ENCODE measurements at regions not wholly inside any gene's neighbourhood (a gene's known extent, or its start where the extent isn't known, plus 50 kb on each side); places are given as distances from the start of the nearest gene placed in this dataset.
"Not testable (repeated sequence)": the region's sequence is repeated elsewhere in the genome, so short reads cannot be mapped to it uniquely, and the experiment has no call there.

GRCh38 chr12:93079271-93079670, 150.2 kb upstream of the EEA1 start:
- DNase-seq (no peak), ATAC-seq (no peak)
- H3K4me3 Mint-ChIP-seq = no peak overlapping the region
- H3K27me3 Mint-ChIP-seq = no peaks in the 10 kb centered on the region
- H3K27ac Mint-ChIP-seq = no peak overlapping the region
- H3K4me1 Mint-ChIP-seq = no peaks in the 10 kb centered on the region
- H3K9me3 Mint-ChIP-seq = no peaks in the 10 kb centered on the region

GRCh38 chr12:93079976-93080375, 150.9 kb upstream of the EEA1 start:
- no peak for DNase-seq
- H3K4me3 Mint-ChIP-seq = no peak overlapping the region
- H3K4me1 Mint-ChIP-seq = no peaks in the 10 kb centered on the region
- ATAC-seq = no peak
- no peaks in the 10 kb centered on the region for H3K27me3 Mint-ChIP-seq
- peaks cover 0 to 1% of the 10 kb centered on the region in 2 donors for H3K9me3 Mint-ChIP-seq
- peak overlapping the region in 1 of 2 donors; percentile 83 for H3K27ac Mint-ChIP-seq

DNA sequence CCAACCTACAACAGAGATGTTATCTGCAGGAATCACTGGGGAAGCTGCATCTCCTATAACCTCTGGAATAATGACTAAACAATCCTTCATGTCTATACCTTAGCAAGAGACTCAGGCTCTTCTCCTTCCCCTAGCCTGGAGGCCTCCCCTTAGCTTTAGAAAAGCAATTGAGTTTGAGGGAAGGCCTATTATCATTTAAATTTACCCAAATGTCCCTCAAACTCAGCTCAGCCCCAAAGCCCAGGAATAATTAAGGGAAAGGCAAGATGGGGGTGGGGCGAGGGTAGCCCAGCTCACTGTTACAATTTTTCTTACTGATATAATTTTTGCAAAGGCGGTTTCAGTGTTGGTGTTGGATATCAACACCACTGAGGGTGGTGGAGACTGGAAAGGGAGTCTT, 151.4 kb upstream of the EEA1 start:
- Mint-ChIP-seq H3K27me3 (no peaks in the 10 kb centered on the region), H3K9me3 (peaks cover 0 to 6% of the 10 kb centered on the region in 2 donors), H3K4me3 (no peak overlapping the region), H3K4me1 (no peaks in the 10 kb centered on the region), H3K27ac (no peak overlapping the region)
- DNase-seq (no peak), ATAC-seq (no peak)

GRCh38 chr12:93080994-93081809, 152.1 kb upstream of the EEA1 start:
- H3K9me3 Mint-ChIP-seq = peaks cover 2 to 8% of the 10 kb centered on the region in 2 donors
- no peak for ATAC-seq
- DNase-seq = no peak
- no peak overlapping the region for H3K4me3 Mint-ChIP-seq
- H3K27me3 Mint-ChIP-seq = no peaks in the 10 kb centered on the region
- no peak overlapping the region for H3K27ac Mint-ChIP-seq
- H3K4me1 Mint-ChIP-seq = no peaks in the 10 kb centered on the region

DNA sequence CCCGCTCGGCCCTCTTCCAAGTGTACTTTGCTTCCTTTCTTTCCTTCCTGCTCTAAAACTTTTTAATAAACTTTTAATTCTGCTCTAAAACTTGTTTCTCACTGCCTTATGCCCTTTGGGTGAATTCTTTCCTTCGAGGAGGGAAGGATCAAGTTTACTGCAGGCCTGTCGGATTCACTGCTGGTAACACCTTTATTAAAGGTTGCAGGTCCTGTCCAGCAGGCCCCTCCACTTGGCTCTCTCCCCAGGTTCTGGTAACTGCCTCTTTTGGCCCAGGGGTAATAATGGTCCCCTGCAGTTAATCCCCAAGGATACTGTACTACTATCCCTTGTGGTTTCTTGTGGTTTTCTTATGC, 152.7 kb upstream of the EEA1 start:
- peaks cover 6 to 13% of the 10 kb centered on the region in 2 donors for H3K9me3 Mint-ChIP-seq
- DNase-seq (no peak), ATAC-seq (no peak)
- no peak overlapping the region for H3K4me3 Mint-ChIP-seq
- no peaks in the 10 kb centered on the region for H3K27me3 Mint-ChIP-seq
- no peaks in the 10 kb centered on the region for H3K4me1 Mint-ChIP-seq
- H3K27ac Mint-ChIP-seq = no peak overlapping the region

GRCh38 chr12:93085383-93086287, 156.5 kb upstream of the EEA1 start:
- DNase-seq = no peak
- H3K4me3 Mint-ChIP-seq = no peak overlapping the region
- no peaks in the 10 kb centered on the region for H3K27me3 Mint-ChIP-seq
- H3K4me1 Mint-ChIP-seq = peaks cover 11% of the 10 kb centered on the region
- peaks cover 6 to 21% of the 10 kb centered on the region in 2 donors for H3K9me3 Mint-ChIP-seq
- no peak for ATAC-seq
- H3K27ac Mint-ChIP-seq = peak overlapping the region in 1 of 2 donors; percentile 22

- DNase-seq (no peak), ATAC-seq (no peak)
- H3K4me1 Mint-ChIP-seq = peaks cover 17% of the 10 kb centered on the region
- peak overlapping the region in 1 of 2 donors; percentile 11 for H3K27ac Mint-ChIP-seq
- H3K9me3 Mint-ChIP-seq = peaks cover 6 to 21% of the 10 kb centered on the region in 2 donors
- no peaks in the 10 kb centered on the region for H3K27me3 Mint-ChIP-seq
- H3K4me3 Mint-ChIP-seq = no peak overlapping the region
Measured at GRCh38 chr12:93086288-93086727, 157.2 kb upstream of the EEA1 start.

DNA sequence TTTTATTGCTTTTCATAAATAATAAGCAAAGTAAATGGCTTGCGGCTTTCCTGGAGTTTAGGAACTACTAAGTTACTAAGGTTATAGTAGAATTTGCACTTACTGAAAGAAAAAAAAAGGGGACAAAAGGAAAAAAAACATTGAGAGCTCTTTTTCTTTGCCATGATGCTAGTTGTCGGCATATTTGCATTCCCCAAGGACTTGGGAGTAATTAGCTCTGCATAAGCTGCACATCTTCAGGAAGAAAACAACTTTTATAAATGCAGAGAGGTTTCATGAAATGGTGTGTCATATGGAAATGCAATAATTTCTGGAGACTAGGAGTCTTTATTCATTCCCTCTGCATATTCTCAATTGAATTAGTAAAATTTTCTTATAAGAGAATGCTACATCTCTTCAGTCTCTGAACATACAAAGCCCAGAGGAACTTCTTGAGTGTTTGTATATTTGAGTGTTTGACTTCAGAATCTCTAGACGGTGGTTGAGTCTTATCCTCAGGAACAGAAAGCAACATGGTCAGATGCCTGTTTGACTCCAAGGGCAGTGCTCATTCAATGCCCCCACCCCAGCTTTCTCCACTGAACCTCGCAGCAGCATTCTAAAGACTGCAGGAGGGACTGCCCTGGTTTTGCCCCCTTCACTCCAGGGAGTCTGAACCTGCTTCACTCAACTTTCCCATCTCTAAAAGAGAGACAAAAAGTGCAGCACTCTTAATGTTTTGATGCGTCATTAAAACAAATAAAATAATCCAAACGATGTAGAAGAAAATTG, 158.9 kb upstream of the EEA1 start:
- DNase-seq (no peak), ATAC-seq (no peak)
- Mint-ChIP-seq H3K9me3 (peaks cover 6 to 21% of the 10 kb centered on the region in 2 donors), H3K27ac (no peak overlapping the region), H3K4me3 (no peak overlapping the region), H3K4me1 (peaks cover 23% of the 10 kb centered on the region), H3K27me3 (no peaks in the 10 kb centered on the region)

GRCh38 chr12:93089805-93090569, 160.9 kb upstream of the EEA1 start:
- DNase-seq = peak in 1 of 2 donors; percentile 18
- Mint-ChIP-seq H3K27ac (no peak overlapping the region), H3K27me3 (no peaks in the 10 kb centered on the region), H3K9me3 (peaks cover 6 to 20% of the 10 kb centered on the region in 2 donors), H3K4me3 (no peak overlapping the region), H3K4me1 (peaks cover 26% of the 10 kb centered on the region)
- peak; percentile 96 for ATAC-seq

- H3K4me3 Mint-ChIP-seq = no peak overlapping the region
- no peak overlapping the region for H3K27ac Mint-ChIP-seq
- peaks cover 31% of the 10 kb centered on the region for H3K4me1 Mint-ChIP-seq
- no peak for DNase-seq
- H3K27me3 Mint-ChIP-seq = no peaks in the 10 kb centered on the region
- H3K9me3 Mint-ChIP-seq = peaks cover 6 to 13% of the 10 kb centered on the region in 2 donors
- no peak for ATAC-seq
Measured at GRCh38 chr12:93090731-93091172, 161.7 kb upstream of the EEA1 start.

DNA sequence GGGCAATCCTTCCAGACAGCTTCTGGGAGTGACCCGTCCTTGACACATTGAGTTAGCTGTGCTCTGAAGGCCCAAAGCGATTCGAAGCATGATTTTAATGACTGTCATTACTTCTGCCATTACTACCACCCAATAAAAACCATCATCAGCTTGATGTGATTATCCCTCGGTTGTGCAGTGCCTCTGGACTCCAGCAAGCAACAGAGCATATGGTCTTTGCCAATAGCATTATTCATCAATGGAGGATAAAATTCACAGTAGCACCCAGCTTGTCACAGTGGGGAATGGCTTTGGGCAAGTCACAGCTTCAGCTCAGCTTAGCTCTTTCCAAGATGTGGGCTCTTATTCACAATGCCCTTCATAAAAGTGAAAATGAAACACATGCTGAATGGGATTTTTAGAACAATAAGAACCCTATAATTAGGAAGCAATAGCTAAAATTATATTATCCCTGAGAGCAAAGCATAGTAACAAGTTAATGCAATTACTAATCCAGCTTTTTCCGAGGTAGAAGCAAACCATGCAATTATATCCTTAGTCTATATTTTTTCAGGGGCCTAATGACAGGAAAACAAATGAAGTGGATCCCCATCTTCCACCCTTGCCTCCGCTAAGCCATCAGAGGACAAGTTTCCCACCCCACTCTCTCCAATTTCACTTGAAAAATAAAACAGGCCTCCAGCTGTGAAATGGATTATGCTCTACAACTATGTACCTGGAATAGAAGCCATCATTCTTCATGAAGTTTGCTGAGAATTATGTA, 163.0 kb upstream of the EEA1 start:
- DNase-seq (no peak), ATAC-seq (no peak)
- no peak overlapping the region for H3K4me3 Mint-ChIP-seq
- H3K9me3 Mint-ChIP-seq = peaks cover 0 to 6% of the 10 kb centered on the region in 2 donors
- no peak overlapping the region for H3K27ac Mint-ChIP-seq
- peaks cover 31% of the 10 kb centered on the region for H3K4me1 Mint-ChIP-seq
- H3K27me3 Mint-ChIP-seq = no peaks in the 10 kb centered on the region

DNA sequence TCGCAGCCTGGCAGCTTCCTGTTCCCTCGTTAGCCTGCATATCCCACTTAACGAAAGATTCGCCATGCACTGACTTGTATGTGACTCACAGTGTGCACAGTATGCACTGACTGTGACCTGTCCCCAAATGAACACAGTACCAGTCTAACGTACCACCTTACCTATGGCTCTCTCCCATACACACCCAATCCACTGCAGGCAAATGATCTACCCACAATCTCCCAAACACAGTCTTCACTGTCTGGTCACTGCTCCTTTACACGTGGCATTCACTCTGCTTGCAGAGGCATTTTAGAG, 163.5 kb upstream of the EEA1 start:
- Mint-ChIP-seq H3K27ac (no peak overlapping the region), H3K9me3 (peaks cover 0 to 6% of the 10 kb centered on the region in 2 donors), H3K4me1 (peaks cover 31% of the 10 kb centered on the region), H3K27me3 (no peaks in the 10 kb centered on the region), H3K4me3 (no peak overlapping the region)
- DNase-seq (no peak), ATAC-seq (no peak)

GRCh38 chr12:93093243-93093642, 164.1 kb upstream of the EEA1 start:
- H3K4me1 Mint-ChIP-seq = peaks cover 35% of the 10 kb centered on the region
- no peak for ATAC-seq
- H3K27me3 Mint-ChIP-seq = no peaks in the 10 kb centered on the region
- no peak overlapping the region for H3K4me3 Mint-ChIP-seq
- H3K27ac Mint-ChIP-seq = no peak overlapping the region
- no peak for DNase-seq
- peaks cover 0 to 6% of the 10 kb centered on the region in 2 donors for H3K9me3 Mint-ChIP-seq

DNA sequence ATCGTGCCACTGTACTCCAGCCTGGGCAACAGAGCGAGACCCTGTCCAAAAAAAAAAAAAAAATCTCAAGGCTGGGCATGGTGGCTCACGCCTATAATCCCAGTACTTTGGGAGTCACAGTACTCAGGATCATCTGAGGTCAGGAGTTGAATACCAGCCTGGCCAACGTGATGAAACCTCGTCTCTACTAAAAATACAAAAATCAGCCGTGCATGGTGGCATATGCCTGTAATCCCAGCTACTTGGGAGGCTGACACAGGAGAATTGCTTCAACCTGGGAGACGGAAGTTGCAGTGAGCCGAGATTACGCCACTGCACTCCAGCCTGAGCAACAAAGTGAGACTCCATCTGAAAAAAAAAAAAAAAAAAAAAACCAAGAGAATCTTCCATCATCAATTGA, 165.1 kb upstream of the EEA1 start:
- ATAC-seq, H3K27ac Mint-ChIP-seq, H3K4me3 Mint-ChIP-seq, DNase-seq, H3K27me3 Mint-ChIP-seq, H3K9me3 Mint-ChIP-seq: not testable (repeated sequence)
- H3K4me1 Mint-ChIP-seq = peaks cover 38% of the 10 kb centered on the region

Measured in stimulated activated naive CD8-positive, alpha-beta T cell treated with anti-CD3 and anti-CD28 coated beads, Interleukin-15, amount 100 ng/mL, for 72 hours (primary cell).